Heart right ventricle (tissue), 16 donors: ENCODE measurements at regions not wholly inside any gene's neighbourhood (a gene's known extent, or its start where the extent isn't known, plus 50 kb on each side); places are given as distances from the start of the nearest gene placed in this dataset.

Experiments used
- ATAC-seq, 8 donors: fragments of 200-7000 bp; cut with Tn5 transposase; one replicate each; pipeline ENCODE4 v1.9.1; 2020; ENCODE audit warnings: mild to moderate bottlenecking in 8 of 8, moderate library complexity in 8 of 8, moderate number of reproducible peaks in 1 of 8
- DNase-seq, 2 donors: peaks; one replicate each; pipeline ENCODE4 v3.0.0-alpha.2; 2020
- H3K27ac ChIP-seq, 10 donors: fragments of 200-600 bp; sonication (generic) in 2 of 10; one replicate each; pipeline versions ENCODE4 v1.5.0 to v1.8.0; 2020 to 2022; ENCODE audit warnings: mild to moderate bottlenecking in 3 of 10
- H3K27me3 ChIP-seq, 7 donors: fragments of 200-600 bp; one replicate each; pipeline ENCODE4 v1.8.0; 2021 to 2022; ENCODE audit warnings: mild to moderate bottlenecking in 2 of 7
- H3K36me3 ChIP-seq, 9 donors: fragments of 200-600 bp; sonication (generic) in 1 of 9; one replicate each; pipeline versions ENCODE4 v1.5.0 to v1.8.0; 2020 to 2022; ENCODE audit warnings: mild to moderate bottlenecking in 2 of 9
- H3K4me1 ChIP-seq, 9 donors: fragments of 200-600 bp; sonication (generic) in 1 of 9; one replicate each; pipeline versions ENCODE4 v1.5.0 to v1.8.0; 2020 to 2022; ENCODE audit warnings: mild to moderate bottlenecking in 4 of 9
- H3K4me3 ChIP-seq, 10 donors: fragments of 200-600 bp; sonication (generic) in 2 of 10; one replicate each; pipeline versions ENCODE4 v1.5.0 to v1.8.0; 2020 to 2022; ENCODE audit warnings: mild to moderate bottlenecking in 7 of 10, moderate library complexity in 2 of 10
- H3K9me3 ChIP-seq, 11 donors: fragments of 200-600 bp in 10 of 11; sonication (generic) in 2 of 11; one replicate each; pipeline versions ENCODE4 v1.5.0 to v1.8.0; 2013 to 2022; ENCODE audit warnings: mild to moderate bottlenecking in 2 of 11, control low read depth in 1 of 11, moderate library complexity in 1 of 11
- CTCF ChIP-seq, 9 donors: fragments of 200-600 bp; sonication (generic) in 2 of 9; IDR thresholded peaks; one replicate each; pipeline versions ENCODE4 v1.5.0 to v1.8.0; 2021 to 2022; ENCODE audit warnings: antibody characterized with exemption in 9 of 9, mild to moderate bottlenecking in 5 of 9, moderate library complexity in 1 of 9
- WGBS, 2 donors: extraction: QIAGEN DNeasy Blood & Tissue Kit; methylation state at CpG; one replicate each; pipeline ENCODE4 v1.1.7; 2013; ENCODE audit warnings: inconsistent platforms in 1 of 2; 5-methylcytosine and 5-hydroxymethylcytosine counted together
- intact Hi-C, 10 donors: fragments of 100-400 bp; cut with DNase I; formaldehyde crosslinking; loops; one replicate each; pipeline versions ENCODE4 v1.11.1 to v1.14.2; 2022
- donor health status: Arrhythmogenic right ventricular cardiomyopathy.
- donor health status: ischemic (EF 13 %, LVEDD 7.1; RV severe dilation, severe dysfunction).
- donor health status: healthy with polysubstance abuse.
- donor health status: DM: no; HTN: yes; CAD: no.
- donor health status: DM: no; HTN: no; CAD: no.
- donor health status: ischemic (EF 25% LVEDD 6.9; RV normal size, moderate dysfunction).
- donor health status: ischemic (EF 25% LVEDD 5.7; RV mildly dilated, moderate dysfunction).
- donor health status: healthy.
- donor health status: DM: yes; HTN: yes; CAD: no.
- donor health status: Ischemic cardiomyopathy.
- donor health status: ischemic (EF 35%, LVEDD 5.7; RV mildly dilated, moderate dysfunction).
- donor health status: nonischemic (EF 11% LVEDD 7.7; RV severe dilation, severe dysfunction).
- donor health status: DM: yes; HTN: yes; CAD: no.
- donor health status: PGD.
- donor health status: ischemic (EF 29% LVEDD 5.4; RV normal size, mild dysfunction).
- donor health status: nonischemic (EF 23%, LVEDD 6.1; RV moderate dilation, normal function).

DNA sequence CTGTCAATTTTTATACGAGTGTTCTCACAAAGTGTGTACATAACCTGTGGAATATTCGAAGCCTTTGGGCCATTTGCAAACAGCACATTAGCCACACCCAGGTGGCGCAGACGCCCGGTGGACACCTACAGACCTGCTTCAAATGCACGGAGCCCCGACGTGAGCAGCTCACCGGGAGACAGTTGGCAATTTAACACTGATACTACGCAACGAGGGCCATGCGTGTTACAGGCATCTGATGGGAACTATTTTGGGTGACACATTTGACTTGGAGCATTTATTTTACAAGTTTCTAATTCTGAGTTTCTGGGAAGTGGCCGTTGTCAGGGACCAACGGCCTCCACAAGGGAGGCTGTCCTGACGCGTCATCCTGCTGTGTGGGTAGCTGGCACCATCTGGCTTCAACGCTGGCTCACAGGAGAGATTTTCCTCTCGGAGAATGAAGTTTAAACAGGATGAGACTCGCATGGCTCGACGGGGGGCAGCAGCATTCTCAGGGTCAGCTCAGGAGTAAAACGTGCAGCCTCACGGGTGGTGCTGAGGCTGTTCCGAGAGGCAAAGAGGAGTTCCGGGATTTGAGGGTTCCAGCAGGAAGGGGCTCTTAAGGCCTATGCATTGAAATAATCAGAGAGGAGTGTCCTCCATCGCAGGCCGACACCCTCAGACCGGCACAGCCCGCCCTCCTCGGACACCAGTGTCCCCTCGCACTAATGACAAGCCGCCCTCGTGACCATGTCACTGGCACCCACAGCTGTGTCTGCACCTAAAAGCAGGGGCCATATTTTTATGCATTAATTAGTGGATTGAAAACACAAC, 207.4 kb downstream of the DLL1 start:
- Histone ChIP-seq H3K36me3 (no peaks in the 10 kb centered on the region), H3K9me3 (no peaks in the 10 kb centered on the region), H3K4me3 (no peak overlapping the region), H3K4me1 (peaks cover 0 to 5% (median 0%) of the 10 kb centered on the region in 9 donors), H3K27me3 (peaks cover 0 to 11% (median 2%) of the 10 kb centered on the region in 7 donors), H3K27ac (no peak overlapping the region)
- WGBS, 2 donors: 88 to 92% methylated on average over 33 of the region's 33 CpGs
- DNase-seq: no peak
- ATAC-seq: no peak
- no peak for TF ChIP-seq CTCF (IDR thresholded peaks at IDR 0.05)
- intact Hi-C loops: no loop called here

GRCh38 chr6:170082531-170083187, 208.2 kb downstream of the DLL1 start:
- Histone ChIP-seq H3K27me3 (peaks cover 0 to 11% (median 2%) of the 10 kb centered on the region in 7 donors), H3K4me3 (no peak overlapping the region), H3K4me1 (no peaks in the 10 kb centered on the region), H3K36me3 (no peaks in the 10 kb centered on the region), H3K9me3 (no peaks in the 10 kb centered on the region), H3K27ac (no peak overlapping the region)
- ATAC-seq (no peak), DNase-seq (peak in 1 of 2 donors; percentile 2)
- intact Hi-C loops: no loop called here
- TF ChIP-seq CTCF (IDR thresholded peaks at IDR 0.05): no peak
- 86 to 87% methylated on average over 12 of the region's 12 CpGs for WGBS, 2 donors

GRCh38 chr6:170082067-170082466, 208.8 kb downstream of the DLL1 start:
- no peaks in the 10 kb centered on the region for H3K9me3 ChIP-seq
- H3K27ac ChIP-seq: no peak overlapping the region
- H3K4me1 ChIP-seq: no peaks in the 10 kb centered on the region
- intact Hi-C loops: no loop called here
- no peak overlapping the region for H3K4me3 ChIP-seq
- no peak for TF ChIP-seq CTCF (IDR thresholded peaks at IDR 0.05)
- DNase-seq (peak in 1 of 2 donors; percentile 1), ATAC-seq (no peak)
- no peaks in the 10 kb centered on the region for H3K36me3 ChIP-seq
- WGBS, 2 donors: 92 to 93% methylated on average over 13 of the region's 13 CpGs
- peaks cover 0 to 11% (median 2%) of the 10 kb centered on the region in 7 donors for H3K27me3 ChIP-seq

DNA sequence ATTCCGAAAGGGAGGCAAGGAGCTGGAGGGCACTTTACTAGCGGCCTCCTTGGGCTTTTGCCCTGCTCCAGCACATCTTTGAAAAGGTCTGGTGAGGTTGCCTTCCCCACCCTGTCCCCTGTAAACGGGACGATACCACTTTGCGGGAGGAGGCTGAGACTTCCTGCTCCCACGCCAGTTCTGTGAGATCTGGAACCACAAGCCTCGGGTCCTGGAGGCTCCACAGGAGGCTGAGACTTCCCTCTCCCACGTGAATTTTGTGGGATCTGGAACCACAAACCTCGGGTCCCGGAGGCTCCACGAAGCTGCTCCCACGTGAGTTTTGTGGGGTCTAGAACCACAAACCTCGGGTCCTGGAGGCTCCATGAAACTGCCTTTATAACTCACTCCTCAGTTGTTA, 209.3 kb downstream of the DLL1 start:
- no peaks in the 10 kb centered on the region for H3K36me3 ChIP-seq
- no peak for TF ChIP-seq CTCF (IDR thresholded peaks at IDR 0.05)
- peaks cover 0 to 11% (median 2%) of the 10 kb centered on the region in 7 donors for H3K27me3 ChIP-seq
- WGBS, 2 donors: 70 to 79% methylated on average over 13 of the region's 13 CpGs
- no peak overlapping the region for H3K27ac ChIP-seq
- DNase-seq (no peak), ATAC-seq (no peak)
- H3K9me3 ChIP-seq: no peaks in the 10 kb centered on the region
- intact Hi-C loops: no loop called here
- no peak overlapping the region for H3K4me3 ChIP-seq
- no peaks in the 10 kb centered on the region for H3K4me1 ChIP-seq
